Fibroblast of villous mesenchyme (primary cell): ENCODE measurements at regions not wholly inside any gene's neighbourhood (a gene's known extent, or its start where the extent isn't known, plus 50 kb on each side); places are given as distances from the start of the nearest gene placed in this dataset.

Experiments
- DNase-seq: peaks from one replicate; pipeline ENCODE4 v3.0.0-alpha.2; 2010; ENCODE audit warnings: low read depth
- H3K4me3 ChIP-seq: 2 replicates; pipeline ENCODE4 v1.5.1; 2011; ENCODE audit warnings: low read depth, mild to moderate bottlenecking, low read length
- TF ChIP-seq, protein P1 (sequence below): IDR thresholded peaks from 2 replicates; pipeline ENCODE4 v1.5.1; 2012; ENCODE audit warnings: low read depth, mild to moderate bottlenecking, low read length; ENCODE audit not compliant: insufficient read depth

GRCh38 chr2:56871644-56872043 lies 687.9 kb downstream of the CCDC85A start:
- no peak for DNase-seq
- TF ChIP-seq, protein P1, sequence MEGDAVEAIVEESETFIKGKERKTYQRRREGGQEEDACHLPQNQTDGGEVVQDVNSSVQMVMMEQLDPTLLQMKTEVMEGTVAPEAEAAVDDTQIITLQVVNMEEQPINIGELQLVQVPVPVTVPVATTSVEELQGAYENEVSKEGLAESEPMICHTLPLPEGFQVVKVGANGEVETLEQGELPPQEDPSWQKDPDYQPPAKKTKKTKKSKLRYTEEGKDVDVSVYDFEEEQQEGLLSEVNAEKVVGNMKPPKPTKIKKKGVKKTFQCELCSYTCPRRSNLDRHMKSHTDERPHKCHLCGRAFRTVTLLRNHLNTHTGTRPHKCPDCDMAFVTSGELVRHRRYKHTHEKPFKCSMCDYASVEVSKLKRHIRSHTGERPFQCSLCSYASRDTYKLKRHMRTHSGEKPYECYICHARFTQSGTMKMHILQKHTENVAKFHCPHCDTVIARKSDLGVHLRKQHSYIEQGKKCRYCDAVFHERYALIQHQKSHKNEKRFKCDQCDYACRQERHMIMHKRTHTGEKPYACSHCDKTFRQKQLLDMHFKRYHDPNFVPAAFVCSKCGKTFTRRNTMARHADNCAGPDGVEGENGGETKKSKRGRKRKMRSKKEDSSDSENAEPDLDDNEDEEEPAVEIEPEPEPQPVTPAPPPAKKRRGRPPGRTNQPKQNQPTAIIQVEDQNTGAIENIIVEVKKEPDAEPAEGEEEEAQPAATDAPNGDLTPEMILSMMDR = no peak

GRCh38 chr2:56874717-56875116 lies 690.9 kb downstream of the CCDC85A start:
- TF ChIP-seq, protein P1 = no peak
- H3K4me3 ChIP-seq = no peak overlapping the region
- no peak for DNase-seq

More at GRCh38 chr2:56871644-56872043, 687.9 kb downstream of the CCDC85A start:
- no peak overlapping the region for H3K4me3 ChIP-seq

DNA sequence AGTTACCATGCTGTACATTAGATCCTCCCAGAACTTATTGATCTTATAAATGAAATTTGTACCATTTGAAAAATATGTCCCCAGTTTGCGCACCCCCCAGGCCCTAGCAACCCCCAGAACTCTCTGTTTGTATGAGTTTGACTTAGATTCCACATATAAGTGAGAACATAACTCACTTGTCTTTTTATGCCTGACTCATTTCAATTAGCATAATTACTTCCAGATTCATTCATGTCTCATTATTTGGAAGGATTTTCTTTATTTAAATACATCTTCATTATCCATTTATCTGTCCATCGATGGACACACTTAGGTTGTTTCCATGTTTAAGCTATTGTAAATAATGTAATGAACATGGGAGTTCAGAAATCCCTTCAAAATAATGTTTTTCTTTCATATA lies 705.9 kb downstream of the CCDC85A start:
- DNase-seq = no peak
- TF ChIP-seq, protein P1 = no peak
- H3K4me3 ChIP-seq = no peak overlapping the region

- DNase-seq = peak; percentile 67
- no peak overlapping the region for H3K4me3 ChIP-seq
- TF ChIP-seq, protein P1 = no peak
Observed at GRCh38 chr2:56892382-56892781, 708.6 kb downstream of the CCDC85A start.

DNA sequence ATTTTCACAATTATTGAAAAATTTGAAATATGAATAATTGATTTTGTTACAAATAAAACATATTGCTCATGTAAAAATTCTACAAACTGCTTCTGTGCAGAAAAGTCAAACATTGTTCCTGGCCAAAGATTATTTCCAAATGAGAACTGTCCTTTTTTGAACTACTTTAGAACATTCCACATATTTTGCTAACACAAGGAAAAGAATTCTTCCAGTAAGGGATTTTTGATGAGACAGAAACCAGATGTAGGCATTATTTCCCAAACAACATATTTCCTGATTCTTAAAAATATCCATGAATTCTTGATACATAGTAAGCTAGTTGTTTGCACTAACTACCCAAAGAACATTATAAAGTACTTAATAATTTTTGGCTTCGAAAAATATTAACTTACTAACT lies 715.2 kb downstream of the CCDC85A start:
- no peak overlapping the region for H3K4me3 ChIP-seq
- TF ChIP-seq, protein P1 = no peak
- DNase-seq = peak; percentile 37

DNA sequence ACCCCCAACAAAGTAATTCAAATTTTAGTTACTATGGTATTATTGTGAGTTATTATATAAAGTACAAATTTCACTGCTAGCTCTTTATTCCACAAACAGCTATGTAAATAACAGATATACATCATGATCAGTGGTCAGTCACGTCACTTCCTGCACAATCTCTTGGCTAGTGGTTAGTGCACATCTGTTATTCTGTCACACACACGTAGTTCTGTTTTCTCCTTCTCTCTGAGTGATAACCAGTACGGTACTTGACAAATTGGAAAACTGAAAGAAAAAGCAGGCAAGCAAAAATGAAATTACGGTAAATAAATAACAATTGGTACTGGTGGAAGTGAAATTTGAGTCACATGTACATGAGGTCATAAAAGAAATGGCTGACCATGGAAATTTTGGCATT lies 728.7 kb downstream of the CCDC85A start:
- DNase-seq = no peak
- TF ChIP-seq, protein P1 = no peak
- H3K4me3 ChIP-seq = no peak overlapping the region

GRCh38 chr2:56918790-56919189 lies 735.0 kb downstream of the CCDC85A start:
- no peak overlapping the region for H3K4me3 ChIP-seq
- DNase-seq = no peak
- TF ChIP-seq, protein P1 = no peak
